WI38 (cell line): ENCODE measurements at regions not wholly inside any gene's neighbourhood (a gene's known extent, or its start where the extent isn't known, plus 50 kb on each side); places are given as distances from the start of the nearest gene placed in this dataset.

Source experiments
- H3K4me3 ChIP-seq: 2 replicates; pipeline ENCODE4 v1.5.1; 2011; ENCODE audit warnings: low read depth, mild to moderate bottlenecking, control low read depth, low read length
- TF ChIP-seq, protein P1 (sequence below): IDR thresholded peaks from 2 replicates; pipeline ENCODE4 v1.5.1; 2012; ENCODE audit warnings: low read depth, mild to moderate bottlenecking, control low read depth, low read length

GRCh38 chr15:81596159-81596865 lies 222.3 kb upstream of the TMC3 start:
- TF ChIP-seq, protein P1, sequence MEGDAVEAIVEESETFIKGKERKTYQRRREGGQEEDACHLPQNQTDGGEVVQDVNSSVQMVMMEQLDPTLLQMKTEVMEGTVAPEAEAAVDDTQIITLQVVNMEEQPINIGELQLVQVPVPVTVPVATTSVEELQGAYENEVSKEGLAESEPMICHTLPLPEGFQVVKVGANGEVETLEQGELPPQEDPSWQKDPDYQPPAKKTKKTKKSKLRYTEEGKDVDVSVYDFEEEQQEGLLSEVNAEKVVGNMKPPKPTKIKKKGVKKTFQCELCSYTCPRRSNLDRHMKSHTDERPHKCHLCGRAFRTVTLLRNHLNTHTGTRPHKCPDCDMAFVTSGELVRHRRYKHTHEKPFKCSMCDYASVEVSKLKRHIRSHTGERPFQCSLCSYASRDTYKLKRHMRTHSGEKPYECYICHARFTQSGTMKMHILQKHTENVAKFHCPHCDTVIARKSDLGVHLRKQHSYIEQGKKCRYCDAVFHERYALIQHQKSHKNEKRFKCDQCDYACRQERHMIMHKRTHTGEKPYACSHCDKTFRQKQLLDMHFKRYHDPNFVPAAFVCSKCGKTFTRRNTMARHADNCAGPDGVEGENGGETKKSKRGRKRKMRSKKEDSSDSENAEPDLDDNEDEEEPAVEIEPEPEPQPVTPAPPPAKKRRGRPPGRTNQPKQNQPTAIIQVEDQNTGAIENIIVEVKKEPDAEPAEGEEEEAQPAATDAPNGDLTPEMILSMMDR, result no peak
- H3K4me3 ChIP-seq, result no peak overlapping the region

GRCh38 chr15:81595752-81596151 lies 221.7 kb upstream of the TMC3 start:
- TF ChIP-seq, protein P1, result no peak

DNA sequence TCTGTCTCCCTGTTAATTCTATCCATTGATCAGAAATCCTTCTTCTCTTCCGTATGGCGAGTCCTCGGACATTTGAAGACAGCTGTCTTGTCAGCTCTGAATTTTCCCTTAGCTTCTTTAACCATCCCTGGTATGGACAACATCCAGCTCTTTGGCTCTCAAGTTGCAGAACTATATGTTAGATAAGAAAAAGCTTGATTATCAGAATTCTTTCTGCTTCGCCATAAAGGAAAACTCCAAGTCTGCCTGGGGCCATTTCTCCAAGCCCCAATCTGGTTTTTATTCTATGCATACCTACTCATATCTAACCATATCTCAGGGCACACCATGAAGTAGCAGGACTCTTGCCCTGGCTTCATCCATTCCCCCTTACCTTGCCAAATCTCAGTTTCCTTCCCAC lies 215.7 kb upstream of the TMC3 start:
- H3K4me3 ChIP-seq, result no peak overlapping the region
- TF ChIP-seq, protein P1, result no peak

More at GRCh38 chr15:81595752-81596151, 221.7 kb upstream of the TMC3 start:
- no peak overlapping the region for H3K4me3 ChIP-seq

DNA sequence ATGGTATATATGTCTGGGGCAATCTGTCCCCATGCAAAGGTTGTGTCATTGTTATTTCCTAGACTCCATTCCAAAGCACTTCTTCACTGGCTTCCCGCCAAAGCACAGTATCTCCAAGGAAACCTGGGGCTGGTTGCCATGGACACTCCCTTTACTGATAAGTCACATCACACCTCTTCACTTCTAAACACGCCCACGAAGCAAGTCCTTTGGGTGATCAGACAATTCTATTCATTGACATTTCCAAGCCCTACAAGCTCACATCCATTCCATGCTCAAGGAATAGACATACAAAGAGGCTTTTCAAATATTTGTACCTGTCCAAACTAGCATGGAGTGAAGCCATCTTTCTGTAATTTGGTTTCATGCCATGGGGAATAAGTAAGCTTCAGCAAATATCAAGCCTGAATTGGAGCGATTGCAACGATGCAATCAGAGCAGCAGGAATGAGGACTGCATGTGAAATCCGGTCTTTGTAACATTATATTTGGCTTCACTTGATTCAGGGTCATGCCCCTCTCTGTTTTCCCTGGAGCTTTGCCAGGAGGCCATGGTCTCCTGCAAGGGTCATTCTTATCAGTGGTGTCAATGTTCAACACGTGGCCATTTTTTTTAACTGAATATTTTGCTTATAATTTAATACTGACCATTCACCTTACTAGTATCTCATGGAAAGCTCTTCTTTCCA lies 201.6 kb upstream of the TMC3 start:
- TF ChIP-seq, protein P1, result no peak
- H3K4me3 ChIP-seq, result no peak overlapping the region

DNA sequence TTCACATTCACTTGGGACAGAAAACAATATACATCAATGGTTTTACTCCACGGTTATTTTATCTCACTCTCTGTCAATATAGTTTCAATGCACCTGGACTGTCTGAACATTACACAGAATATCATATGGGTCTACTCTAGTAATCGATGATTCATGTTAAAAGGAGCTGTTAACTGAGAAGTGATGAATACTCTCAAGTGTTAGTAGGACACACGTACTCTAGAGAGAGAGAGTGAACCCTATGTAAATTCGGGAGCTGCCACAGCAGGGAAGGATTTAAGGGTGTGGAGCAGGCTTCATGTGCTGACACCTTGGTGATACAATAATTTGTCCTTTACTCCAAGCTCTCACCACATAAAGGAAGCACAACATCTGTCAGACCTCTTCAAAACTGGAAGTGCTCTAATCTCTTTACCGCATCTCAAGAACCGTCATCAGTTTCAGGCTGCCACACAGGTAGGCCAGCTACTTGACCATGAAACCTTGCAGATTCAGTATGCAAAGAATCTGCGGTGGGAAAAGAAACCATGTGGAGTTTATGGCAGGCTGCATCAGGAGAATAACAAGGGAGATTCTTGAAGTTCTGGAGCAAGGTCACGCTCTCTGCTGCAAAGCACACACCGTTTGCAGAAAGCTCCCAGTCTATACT lies 199.2 kb upstream of the TMC3 start:
- H3K4me3 ChIP-seq, result no peak overlapping the region
- TF ChIP-seq, protein P1, result no peak

- TF ChIP-seq, protein P1, result no peak
- H3K4me3 ChIP-seq, result no peak overlapping the region
Observed at GRCh38 chr15:81572190-81572589, 198.2 kb upstream of the TMC3 start.
